Nephron (organoid): ENCODE measurements at regions not wholly inside any gene's neighbourhood (a gene's known extent, or its start where the extent isn't known, plus 50 kb on each side); places are given as distances from the start of the nearest gene placed in this dataset.

ENCODE experiments used
- H3K27ac Mint-ChIP-seq, 3 experiments: 2 replicates each; pipeline ENCODE4 v1.8.0; 2020; ENCODE audit warnings: mixed read lengths in 3 of 3, mild to moderate bottlenecking in 2 of 3, moderate library complexity in 1 of 3
- H3K27me3 Mint-ChIP-seq: 2 replicates; pipeline ENCODE4 v1.8.0; 2021; ENCODE audit warnings: low read depth, mild to moderate bottlenecking, moderate library complexity, mixed read lengths
- H3K36me3 Mint-ChIP-seq: 2 replicates; pipeline ENCODE4 v1.8.0; 2020; ENCODE audit warnings: low read depth, mixed read lengths
- H3K4me1 Mint-ChIP-seq: 2 replicates; pipeline ENCODE4 v1.8.0; 2020; ENCODE audit warnings: mixed read lengths
- H3K4me3 Mint-ChIP-seq, 3 experiments: 2 replicates each; pipeline ENCODE4 v1.8.0; 2020; ENCODE audit warnings: mild to moderate bottlenecking in 3 of 3, mixed read lengths in 3 of 3, moderate library complexity in 2 of 3
- H3K9me3 Mint-ChIP-seq: 2 replicates; pipeline ENCODE4 v1.8.0; 2020; ENCODE audit warnings: mixed read lengths
- CTCF ChIP-seq, 3 experiments: fragments of 200-600 bp; sonication (generic); IDR thresholded peaks; one replicate each; pipeline ENCODE4 v1.5.0; 2021; ENCODE audit warnings: antibody characterized with exemption in 3 of 3; ENCODE audit not compliant: unreplicated experiment in 3 of 3

GRCh38 chr1:189151361-189151760, 1326.3 kb downstream of the BRINP3 start:
- H3K36me3 Mint-ChIP-seq, result no peaks in the 10 kb centered on the region
- H3K4me1 Mint-ChIP-seq, result no peaks in the 10 kb centered on the region
- no peak for TF ChIP-seq CTCF (IDR thresholded peaks at IDR 0.05; ENCODE audit: unreplicated experiment in 3 of 3)
- H3K9me3 Mint-ChIP-seq, result no peaks in the 10 kb centered on the region
- H3K27me3 Mint-ChIP-seq, result no peaks in the 10 kb centered on the region
- no peak overlapping the region for H3K27ac Mint-ChIP-seq
- H3K4me3 Mint-ChIP-seq, result no peak overlapping the region

GRCh38 chr1:189152685-189153084, 1325.0 kb downstream of the BRINP3 start:
- Mint-ChIP-seq H3K4me1 (no peaks in the 10 kb centered on the region), H3K9me3 (no peaks in the 10 kb centered on the region), H3K27me3 (no peaks in the 10 kb centered on the region), H3K36me3 (no peaks in the 10 kb centered on the region), H3K4me3 (no peak overlapping the region), H3K27ac (no peak overlapping the region)
- TF ChIP-seq CTCF (IDR thresholded peaks at IDR 0.05; ENCODE audit: unreplicated experiment in 3 of 3), result no peak

GRCh38 chr1:189158155-189158554, 1319.5 kb downstream of the BRINP3 start:
- H3K4me3 Mint-ChIP-seq, result no peak overlapping the region
- H3K36me3 Mint-ChIP-seq, result no peaks in the 10 kb centered on the region

GRCh38 chr1:189175889-189176288, 1301.8 kb downstream of the BRINP3 start:
- Mint-ChIP-seq H3K9me3 (no peaks in the 10 kb centered on the region), H3K27ac (no peak overlapping the region), H3K36me3 (no peaks in the 10 kb centered on the region), H3K4me1 (no peaks in the 10 kb centered on the region), H3K27me3 (no peaks in the 10 kb centered on the region), H3K4me3 (no peak overlapping the region)
- no peak for TF ChIP-seq CTCF (IDR thresholded peaks at IDR 0.05; ENCODE audit: unreplicated experiment in 3 of 3)

More at GRCh38 chr1:189158155-189158554, 1319.5 kb downstream of the BRINP3 start:
- Mint-ChIP-seq H3K27ac (no peak overlapping the region), H3K27me3 (no peaks in the 10 kb centered on the region), H3K9me3 (peaks cover 2% of the 10 kb centered on the region), H3K4me1 (no peaks in the 10 kb centered on the region)
- no peak for TF ChIP-seq CTCF (IDR thresholded peaks at IDR 0.05; ENCODE audit: unreplicated experiment in 3 of 3)

GRCh38 chr1:189180057-189180456, 1297.6 kb downstream of the BRINP3 start:
- TF ChIP-seq CTCF (IDR thresholded peaks at IDR 0.05; ENCODE audit: unreplicated experiment in 3 of 3), result no peak

GRCh38 chr1:189185097-189185496, 1292.6 kb downstream of the BRINP3 start:
- no peak overlapping the region for H3K4me3 Mint-ChIP-seq
- H3K4me1 Mint-ChIP-seq, result peaks cover 4% of the 10 kb centered on the region
- H3K27ac Mint-ChIP-seq, result no peak overlapping the region
- no peak for TF ChIP-seq CTCF (IDR thresholded peaks at IDR 0.05; ENCODE audit: unreplicated experiment in 3 of 3)
- H3K9me3 Mint-ChIP-seq, result no peaks in the 10 kb centered on the region
- no peaks in the 10 kb centered on the region for H3K36me3 Mint-ChIP-seq
- no peaks in the 10 kb centered on the region for H3K27me3 Mint-ChIP-seq

More at GRCh38 chr1:189180057-189180456, 1297.6 kb downstream of the BRINP3 start:
- H3K27me3 Mint-ChIP-seq, result no peaks in the 10 kb centered on the region
- no peaks in the 10 kb centered on the region for H3K9me3 Mint-ChIP-seq
- H3K27ac Mint-ChIP-seq, result no peak overlapping the region
- H3K4me3 Mint-ChIP-seq, result no peak overlapping the region
- no peaks in the 10 kb centered on the region for H3K36me3 Mint-ChIP-seq
- peaks cover 4% of the 10 kb centered on the region for H3K4me1 Mint-ChIP-seq
